ENCODE measurements at regions not wholly inside any gene's neighbourhood (a gene's known extent, or its start where the extent isn't known, plus 50 kb on each side); places are given as distances from the start of the nearest gene placed in this dataset.

DNA sequence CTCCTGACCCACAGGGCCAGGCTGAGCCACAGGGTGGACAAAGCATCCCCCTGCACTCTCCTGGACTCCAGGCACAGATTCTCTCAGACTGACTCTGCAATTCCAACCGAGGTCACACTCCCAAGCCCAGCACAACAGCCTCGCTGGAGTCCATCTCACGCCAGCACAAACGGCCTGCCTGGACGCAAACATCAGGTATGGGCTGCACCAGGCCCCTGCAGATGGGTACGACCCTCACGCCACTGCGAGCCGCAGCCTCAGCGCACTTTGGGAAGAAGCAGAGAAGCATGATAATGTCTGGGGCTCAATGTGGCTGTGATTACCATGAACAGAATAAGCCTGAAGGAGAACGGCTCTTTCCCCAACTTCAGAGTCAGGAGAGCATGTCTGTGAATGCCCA lies 66.4 kb upstream of the CFAP46 start:
- no peaks in the 10 kb centered on the region for H3K36me3 ChIP-seq (replicated peaks in 1 of 2; ENCODE audit: control insufficient read depth in 1 of 2, insufficient read depth in 2 of 2, low read length in 2 of 2)
- no peak overlapping the region for H3K27ac Mint-ChIP-seq
- H3K79me2 ChIP-seq (ENCODE audit: insufficient read depth, low read length) = peaks cover 7% of the 10 kb centered on the region
- WGBS (ENCODE audit: insufficient coverage) = 92% methylated on average over 6 of the region's 11 CpGs
- H2AFZ ChIP-seq (ENCODE audit: insufficient read depth, low read depth, low read length, poor library complexity, severe bottlenecking) = peak overlapping the region; percentile 37
- no peaks in the 10 kb centered on the region for H4K20me1 ChIP-seq (ENCODE audit: insufficient read depth, low read length)
- H3K4me1 Mint-ChIP-seq = peaks cover 38% of the 10 kb centered on the region
- no peaks in the 10 kb centered on the region for H3K27me3 ChIP-seq (ENCODE audit: control insufficient read depth in 2 of 2, insufficient read depth in 2 of 2, low read length in 2 of 2)
- H3K9me3 ChIP-seq (replicated peaks in 1 of 2; ENCODE audit: control insufficient read depth in 1 of 2, insufficient read depth in 1 of 2, low read length in 2 of 2) = no peaks in the 10 kb centered on the region
- no peak for DNase-seq
- peak overlapping the region; percentile 94 to 97 for H3K27ac ChIP-seq (ENCODE audit: low read depth in 1 of 2, low read length in 2 of 2)
- H3K4me3 ChIP-seq (replicated peaks in 1 of 3; ENCODE audit: low read depth in 2 of 3, low read length in 3 of 3) = peak overlapping the region in 1 of 3 experiments; percentile 60
- peaks cover under 1 to 11% (median 2%) of the 10 kb centered on the region in 3 donors for H3K27me3 Mint-ChIP-seq (ENCODE audit: low read depth in 3 of 3)
- peak overlapping the region; percentile 73 for H3K9ac ChIP-seq (ENCODE audit: insufficient read depth, low read length, poor library complexity, severe bottlenecking)
- H3K4me1 ChIP-seq (ENCODE audit: control insufficient read depth in 1 of 2, insufficient read depth in 2 of 2, low read length in 2 of 2) = peaks cover 48 to 70% of the 10 kb centered on the region in 2 donors
- H3K4me2 ChIP-seq (replicated peaks; ENCODE audit: extremely low read depth, low read length, poor library complexity, severe bottlenecking) = peak overlapping the region; percentile 69
- no peak overlapping the region for H3K4me3 Mint-ChIP-seq
- intact Hi-C loops (cut with micrococcal nuclease) = no loop called here
- no peaks in the 10 kb centered on the region for H3K36me3 Mint-ChIP-seq
- peaks cover 0 to 4% (median 0%) of the 10 kb centered on the region in 7 donors for H3K9me3 Mint-ChIP-seq
- TF ChIP-seq, protein P1, sequence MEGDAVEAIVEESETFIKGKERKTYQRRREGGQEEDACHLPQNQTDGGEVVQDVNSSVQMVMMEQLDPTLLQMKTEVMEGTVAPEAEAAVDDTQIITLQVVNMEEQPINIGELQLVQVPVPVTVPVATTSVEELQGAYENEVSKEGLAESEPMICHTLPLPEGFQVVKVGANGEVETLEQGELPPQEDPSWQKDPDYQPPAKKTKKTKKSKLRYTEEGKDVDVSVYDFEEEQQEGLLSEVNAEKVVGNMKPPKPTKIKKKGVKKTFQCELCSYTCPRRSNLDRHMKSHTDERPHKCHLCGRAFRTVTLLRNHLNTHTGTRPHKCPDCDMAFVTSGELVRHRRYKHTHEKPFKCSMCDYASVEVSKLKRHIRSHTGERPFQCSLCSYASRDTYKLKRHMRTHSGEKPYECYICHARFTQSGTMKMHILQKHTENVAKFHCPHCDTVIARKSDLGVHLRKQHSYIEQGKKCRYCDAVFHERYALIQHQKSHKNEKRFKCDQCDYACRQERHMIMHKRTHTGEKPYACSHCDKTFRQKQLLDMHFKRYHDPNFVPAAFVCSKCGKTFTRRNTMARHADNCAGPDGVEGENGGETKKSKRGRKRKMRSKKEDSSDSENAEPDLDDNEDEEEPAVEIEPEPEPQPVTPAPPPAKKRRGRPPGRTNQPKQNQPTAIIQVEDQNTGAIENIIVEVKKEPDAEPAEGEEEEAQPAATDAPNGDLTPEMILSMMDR (IDR thresholded peaks at IDR 0.05) = no peak

DNA sequence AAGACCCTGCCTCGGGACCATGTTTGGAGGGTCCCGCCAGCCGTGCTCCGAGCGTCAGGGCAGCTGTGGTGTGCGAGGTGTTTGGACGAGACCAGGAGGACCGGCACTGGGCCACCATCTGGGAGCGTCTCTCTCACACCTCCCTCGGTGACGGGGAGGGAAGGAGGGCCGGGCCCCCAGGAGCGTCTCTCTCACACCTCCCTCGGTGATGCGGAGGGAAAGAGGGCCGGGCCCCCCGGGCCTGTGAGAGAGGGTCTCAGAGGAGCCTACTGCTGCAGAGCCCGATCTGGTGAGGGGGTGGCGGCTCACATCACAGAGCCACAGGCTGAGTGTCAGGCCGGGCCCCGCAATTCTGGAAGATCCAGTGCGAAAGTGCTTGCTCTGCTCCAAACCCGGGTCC lies 65.8 kb upstream of the CFAP46 start:
- intact Hi-C loops (cut with micrococcal nuclease) = no loop called here
- peaks cover 7% of the 10 kb centered on the region for H3K79me2 ChIP-seq (ENCODE audit: insufficient read depth, low read length)
- H3K36me3 ChIP-seq (replicated peaks in 1 of 2; ENCODE audit: control insufficient read depth in 1 of 2, insufficient read depth in 2 of 2, low read length in 2 of 2) = no peaks in the 10 kb centered on the region
- H3K9me3 Mint-ChIP-seq = peaks cover 0 to 4% (median 0%) of the 10 kb centered on the region in 7 donors
- H3K27me3 ChIP-seq (ENCODE audit: control insufficient read depth in 2 of 2, insufficient read depth in 2 of 2, low read length in 2 of 2) = no peaks in the 10 kb centered on the region
- peaks cover 2 to 11% (median 4%) of the 10 kb centered on the region in 3 donors for H3K27me3 Mint-ChIP-seq (ENCODE audit: low read depth in 3 of 3)
- no peak overlapping the region for H2AFZ ChIP-seq (ENCODE audit: insufficient read depth, low read depth, low read length, poor library complexity, severe bottlenecking)
- no peaks in the 10 kb centered on the region for H3K9me3 ChIP-seq (replicated peaks in 1 of 2; ENCODE audit: control insufficient read depth in 1 of 2, insufficient read depth in 1 of 2, low read length in 2 of 2)
- TF ChIP-seq, protein P1 (IDR thresholded peaks at IDR 0.05) = no peak
- H3K4me1 Mint-ChIP-seq = peaks cover 32% of the 10 kb centered on the region
- H3K4me3 Mint-ChIP-seq = no peak overlapping the region
- no peak for DNase-seq
- no peaks in the 10 kb centered on the region for H4K20me1 ChIP-seq (ENCODE audit: insufficient read depth, low read length)
- peak overlapping the region; percentile 73 for H3K9ac ChIP-seq (ENCODE audit: insufficient read depth, low read length, poor library complexity, severe bottlenecking)
- H3K4me1 ChIP-seq (ENCODE audit: control insufficient read depth in 1 of 2, insufficient read depth in 2 of 2, low read length in 2 of 2) = peaks cover 42 to 65% of the 10 kb centered on the region in 2 donors
- H3K27ac Mint-ChIP-seq = peak overlapping the region in 3 of 7 donors; percentile 33 to 42 (median 41)
- WGBS (ENCODE audit: insufficient coverage) = 91% methylated on average over 8 of the region's 23 CpGs
- no peak overlapping the region for H3K4me3 ChIP-seq (replicated peaks in 1 of 3; ENCODE audit: low read depth in 2 of 3, low read length in 3 of 3)
- H3K36me3 Mint-ChIP-seq = no peaks in the 10 kb centered on the region
- H3K4me2 ChIP-seq (replicated peaks; ENCODE audit: extremely low read depth, low read length, poor library complexity, severe bottlenecking) = no peak overlapping the region
- peak overlapping the region in 1 of 2 donors; percentile 94 for H3K27ac ChIP-seq (ENCODE audit: low read depth in 1 of 2, low read length in 2 of 2)

Measured in CD14-positive monocyte (primary cell).